HG03520 (cell line): ENCODE measurements at regions not wholly inside any gene's neighbourhood (a gene's known extent, or its start where the extent isn't known, plus 50 kb on each side); places are given as distances from the start of the nearest gene placed in this dataset.

ENCODE experiments used
- ATAC-seq: cut with Tn5 transposase; IDR thresholded peaks from one replicate; pipeline ENCODE4 v1.9.1; 2021; ENCODE audit warnings: mild to moderate bottlenecking, moderate library complexity; ENCODE audit not compliant: unreplicated experiment

DNA sequence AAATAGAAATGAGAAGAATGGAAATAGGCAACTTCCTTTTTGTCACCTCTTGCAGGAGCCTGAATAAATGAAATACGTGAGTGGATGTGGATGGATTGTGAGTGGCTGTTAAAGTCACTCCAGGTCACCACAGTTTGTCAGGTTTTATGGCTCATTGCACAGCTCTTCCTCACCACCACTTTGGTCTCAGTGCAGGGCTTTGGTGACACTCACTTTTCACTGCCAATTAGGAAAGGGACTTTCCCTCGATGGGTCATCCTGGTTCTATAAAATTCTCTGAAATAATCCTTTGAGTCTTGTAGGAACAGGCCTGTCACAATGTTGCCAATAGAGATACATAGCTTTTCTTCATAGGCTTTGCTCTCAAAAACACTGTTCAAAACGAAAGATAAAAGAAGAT, 172.4 kb upstream of the C11orf87 start:
- no peak for ATAC-seq

DNA sequence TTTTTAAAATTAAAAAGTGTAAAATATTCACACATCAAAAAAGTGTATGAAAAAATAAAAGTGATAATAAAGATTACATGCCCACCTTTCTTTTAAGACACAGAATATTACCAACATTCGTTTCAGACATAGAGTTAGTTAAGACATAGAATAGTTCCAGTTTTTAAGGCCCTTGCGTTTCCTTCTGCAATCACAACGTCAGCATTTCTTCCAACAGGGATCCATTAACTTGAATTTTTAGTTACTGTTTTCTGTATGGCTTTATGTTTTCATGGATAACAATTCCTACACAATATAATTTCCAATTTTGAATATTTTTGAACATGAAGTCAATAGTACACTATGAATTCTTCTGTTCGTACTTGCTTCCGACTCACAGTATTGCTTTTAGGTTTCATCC, 170.8 kb upstream of the C11orf87 start:
- ATAC-seq: no peak

DNA sequence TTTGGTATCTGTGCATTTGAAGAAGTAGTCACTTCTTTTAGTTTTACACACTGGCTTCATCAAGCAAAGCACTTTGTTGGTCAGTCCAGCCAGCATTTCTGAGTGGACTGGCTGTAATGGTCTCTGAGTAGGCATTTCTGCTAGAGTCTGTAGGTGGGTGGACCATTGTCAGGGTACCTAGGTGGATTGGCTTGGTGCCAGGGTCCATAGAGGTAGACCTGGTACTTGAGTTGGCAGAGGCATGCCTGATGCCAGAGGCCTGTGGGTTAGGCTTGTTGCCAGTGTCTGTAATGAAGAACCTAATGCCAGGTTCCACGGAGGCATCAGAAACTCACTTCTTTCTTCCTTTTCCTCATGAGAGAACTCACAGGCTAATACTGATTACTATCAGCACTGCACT, 157.9 kb upstream of the C11orf87 start:
- ATAC-seq: no peak

DNA sequence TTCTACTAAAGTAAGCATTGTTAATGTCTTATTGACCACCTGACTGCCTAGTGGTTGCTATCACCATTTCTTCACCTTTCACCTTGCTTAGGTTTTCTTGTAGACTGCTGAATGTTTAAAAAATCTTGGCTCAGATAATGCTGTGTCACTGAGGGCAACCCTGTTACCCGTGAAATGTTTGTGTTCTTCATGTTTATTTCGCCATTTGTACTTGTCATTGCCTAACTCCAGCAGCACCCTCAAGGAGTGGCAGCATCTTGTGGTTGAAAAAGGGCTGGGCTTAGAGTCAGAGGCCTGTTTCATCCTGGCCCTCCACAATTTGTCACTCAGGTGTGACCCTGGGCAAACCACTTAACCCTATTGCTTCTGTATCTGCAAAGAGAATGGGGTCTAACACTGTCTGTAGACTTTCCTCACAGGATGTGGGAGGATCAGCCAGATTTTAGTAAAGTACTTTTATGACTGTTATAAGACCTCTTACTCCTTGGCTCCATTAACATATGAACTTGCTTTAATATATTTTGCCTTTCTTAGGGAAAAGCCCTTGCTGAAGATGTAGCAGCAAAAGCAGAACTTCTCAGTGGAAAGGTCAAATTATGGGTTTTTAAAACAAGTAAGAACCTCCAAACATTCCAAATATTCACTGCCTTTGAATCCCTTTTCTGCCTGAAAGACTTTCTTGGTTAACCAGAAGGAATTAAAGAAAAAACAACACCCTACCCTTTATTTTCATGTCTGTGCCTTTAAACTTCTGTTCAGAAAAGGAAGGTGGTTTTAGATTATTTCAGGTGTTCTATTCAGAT, 154.5 kb upstream of the C11orf87 start:
- ATAC-seq: no peak

DNA sequence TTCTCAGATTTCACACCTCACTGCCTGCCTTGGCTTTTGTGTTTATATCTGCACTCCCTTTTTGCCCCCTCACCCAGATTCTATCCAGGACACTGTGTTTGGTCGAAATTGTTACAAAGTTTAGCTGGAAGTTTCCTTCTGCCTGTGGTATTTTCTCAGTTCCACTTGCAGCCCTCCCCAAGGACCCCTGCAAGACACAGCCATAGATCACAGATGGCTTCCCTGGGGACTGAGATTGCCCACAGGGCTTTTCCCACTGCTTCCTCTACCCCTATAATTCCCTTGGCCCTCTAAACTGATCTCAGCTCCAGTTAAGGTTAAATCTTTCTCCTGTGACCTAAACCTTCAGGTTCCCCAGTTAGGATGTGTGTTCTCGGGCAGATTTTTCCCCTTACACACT, 146.1 kb upstream of the C11orf87 start:
- no peak for ATAC-seq

DNA sequence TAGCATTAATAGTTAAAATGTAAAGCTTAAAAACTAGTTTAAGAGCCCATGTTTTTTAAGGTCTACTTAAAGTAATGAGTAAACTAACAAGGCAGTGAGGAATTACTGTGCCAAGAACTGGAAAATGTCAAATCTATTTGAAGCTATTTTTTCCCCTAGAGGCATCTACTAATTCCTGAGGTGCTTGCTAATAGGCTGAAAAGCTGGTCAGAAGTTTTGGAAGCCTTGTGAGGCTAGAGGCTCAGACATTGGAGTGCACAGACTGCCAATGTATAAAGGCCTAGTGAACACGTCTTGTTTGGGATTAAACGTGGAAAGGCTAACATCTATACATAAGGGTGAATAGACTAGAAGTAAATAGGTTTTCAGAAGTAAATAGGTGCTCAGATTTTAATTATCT, 136.5 kb upstream of the C11orf87 start:
- no peak for ATAC-seq

DNA sequence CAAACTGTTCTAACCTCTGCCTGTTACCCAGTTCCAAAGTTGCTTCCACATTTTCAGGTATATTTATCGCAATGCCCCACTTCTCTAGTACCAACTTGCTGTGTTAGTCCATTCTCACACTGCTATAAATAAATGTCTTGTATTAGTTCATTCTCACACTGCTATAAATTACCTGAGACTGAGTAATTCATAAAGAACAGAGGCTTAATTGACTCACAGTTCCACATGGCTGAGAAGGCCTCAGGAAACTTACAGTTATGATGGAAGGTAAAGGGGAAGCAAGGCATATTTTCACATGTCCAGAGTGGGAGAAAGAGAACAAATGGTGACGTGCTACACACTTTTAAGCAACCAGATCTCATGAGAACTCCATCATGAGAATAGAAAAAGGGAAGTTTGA, 130.4 kb upstream of the C11orf87 start:
- no peak for ATAC-seq

DNA sequence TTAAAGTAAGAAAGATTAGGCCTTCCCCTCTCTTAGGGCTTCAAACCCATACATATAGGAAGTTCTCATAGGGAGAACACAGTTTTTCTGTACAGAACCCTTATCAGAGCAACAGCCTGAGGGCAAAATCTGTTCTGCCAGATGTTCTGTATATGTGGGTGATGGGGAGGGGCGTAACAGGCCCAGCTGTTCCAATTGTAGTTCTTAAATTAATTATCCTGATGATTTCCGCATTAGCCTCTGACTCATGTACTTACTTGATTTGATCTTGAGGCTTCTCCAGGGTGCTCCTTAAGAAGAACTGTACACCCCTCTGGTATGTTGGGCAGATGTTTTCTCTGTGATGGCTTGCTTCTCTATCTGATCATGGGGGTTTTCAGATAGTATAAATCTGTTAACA, 123.1 kb upstream of the C11orf87 start:
- ATAC-seq: no peak

DNA sequence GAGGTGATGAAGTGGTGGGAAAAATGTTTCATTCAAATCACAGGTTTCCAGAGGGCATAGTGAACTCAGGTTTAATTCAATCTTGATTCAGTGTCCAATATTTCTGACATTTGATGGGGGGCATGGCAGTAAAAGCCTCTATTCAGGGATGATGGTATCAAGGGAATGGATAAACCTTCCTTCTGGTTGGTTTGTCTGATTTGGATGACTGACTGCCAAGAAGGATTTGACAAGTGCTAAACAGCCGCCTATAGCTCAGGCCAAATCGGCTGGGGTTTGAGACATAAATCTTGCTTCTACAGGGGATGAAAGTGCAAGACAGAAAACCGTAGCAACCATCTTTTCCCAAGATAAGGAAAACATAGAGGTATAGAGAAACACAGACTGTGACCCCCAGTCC, 121.8 kb upstream of the C11orf87 start:
- ATAC-seq: no peak

DNA sequence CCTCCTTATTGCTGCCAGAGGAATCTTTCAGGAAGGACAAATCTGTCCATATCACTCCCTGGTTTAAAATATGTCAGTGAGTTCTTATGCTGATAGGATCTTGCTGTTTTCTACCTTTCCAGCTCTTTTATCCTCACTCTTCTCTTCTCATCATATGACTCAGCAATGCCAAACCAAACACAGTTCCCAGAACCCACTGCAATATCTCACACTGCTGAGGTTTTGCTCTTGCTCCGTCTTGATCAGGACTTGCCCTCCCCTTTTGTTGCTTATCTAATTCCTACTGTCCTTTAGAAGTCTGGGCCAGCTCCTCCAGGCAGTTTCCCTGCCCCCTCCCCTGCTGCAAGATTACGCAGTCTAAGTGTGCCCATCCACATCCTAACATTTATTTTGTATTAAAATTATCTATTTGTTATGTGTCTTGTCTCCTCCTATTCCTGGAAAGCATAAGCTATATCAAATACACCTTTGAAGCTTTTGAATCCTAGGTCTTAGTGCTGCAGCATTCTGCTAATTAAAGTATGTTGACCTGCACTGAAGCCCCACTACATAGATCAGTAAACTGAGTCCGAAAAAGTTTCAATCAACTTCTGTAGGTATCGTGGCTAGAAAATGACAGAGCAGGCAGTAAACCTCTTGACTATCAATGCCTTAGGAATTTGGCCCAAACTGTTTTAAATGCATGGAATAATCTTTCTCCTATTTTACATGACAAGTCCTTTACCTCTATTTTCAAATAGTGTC, 119.2 kb upstream of the C11orf87 start:
- ATAC-seq: no peak

DNA sequence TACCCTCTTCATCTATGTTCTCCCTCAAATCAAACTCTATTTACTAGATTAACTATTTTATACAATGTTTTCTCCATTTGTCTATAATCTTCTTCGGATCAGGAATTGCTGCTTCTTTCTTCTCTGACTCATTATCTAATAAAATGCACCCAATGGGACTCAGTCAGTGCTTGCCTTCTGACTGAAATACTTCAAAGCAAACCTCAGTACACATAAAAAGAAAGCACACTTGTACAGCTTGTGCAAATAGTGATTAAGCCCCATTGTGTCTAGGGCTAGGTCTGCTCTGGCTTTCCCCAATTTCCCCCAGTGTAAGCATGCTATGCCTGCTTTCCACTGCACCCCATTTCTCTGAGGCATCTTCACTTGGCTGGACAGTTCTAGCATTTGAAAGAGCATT, 118.6 kb upstream of the C11orf87 start:
- no peak for ATAC-seq

DNA sequence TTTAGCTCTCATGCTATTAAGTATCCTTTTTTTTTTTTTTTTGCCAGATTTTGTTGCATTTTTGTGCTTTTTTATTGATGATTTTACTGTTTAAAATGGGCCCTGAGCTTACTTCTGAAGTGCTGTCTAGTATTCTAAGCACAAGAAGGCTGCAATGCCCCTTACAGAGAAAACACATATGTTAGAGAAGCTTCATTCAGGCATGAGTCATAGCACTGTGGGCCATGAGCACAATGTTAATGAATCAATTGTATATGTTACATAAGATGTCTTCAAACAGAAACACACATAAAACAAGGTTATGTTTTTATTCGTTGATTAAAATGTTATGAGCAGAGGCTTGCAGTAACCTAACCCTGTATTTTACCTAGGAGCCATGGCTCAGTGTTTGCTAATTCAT, 117.8 kb upstream of the C11orf87 start:
- ATAC-seq: no peak

DNA sequence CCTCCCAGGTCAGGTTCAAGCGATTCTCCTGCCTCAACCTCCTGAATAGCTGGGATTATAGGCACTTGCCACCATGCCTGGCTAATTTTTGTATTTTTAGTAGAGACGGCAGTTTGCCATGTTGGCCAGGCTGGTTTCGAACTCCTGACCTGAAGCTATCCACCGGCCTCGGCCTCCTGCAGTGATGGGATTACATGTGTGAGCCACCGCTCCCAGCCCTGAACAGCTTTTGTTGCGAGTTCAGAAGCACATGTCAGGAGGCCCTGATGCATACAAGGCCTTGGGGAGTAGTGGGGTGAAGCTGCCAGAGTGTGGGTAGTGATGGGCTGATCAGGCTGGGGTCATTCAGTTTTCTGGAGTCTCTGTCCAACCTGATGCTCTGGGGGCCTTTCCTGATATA, 117.0 kb upstream of the C11orf87 start:
- no peak for ATAC-seq

DNA sequence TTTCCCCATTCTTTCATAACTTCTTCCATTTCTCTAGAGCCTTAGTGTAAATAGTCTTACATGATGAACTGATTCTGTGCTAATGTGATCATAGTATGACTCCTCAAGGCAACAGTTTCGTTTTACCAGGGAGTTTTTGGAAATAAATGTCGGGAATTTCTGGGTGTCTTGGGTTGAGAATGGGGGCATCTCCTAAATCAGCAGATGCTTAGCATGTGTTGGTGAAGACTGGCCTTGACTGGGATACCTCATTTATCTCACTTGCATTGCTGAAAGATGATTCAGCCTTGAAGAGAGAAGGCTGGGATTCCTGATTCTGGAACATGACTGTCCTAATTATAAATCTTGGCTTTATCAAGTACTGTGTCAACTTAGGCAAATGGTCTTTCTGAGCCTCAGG, 115.7 kb upstream of the C11orf87 start:
- no peak for ATAC-seq

DNA sequence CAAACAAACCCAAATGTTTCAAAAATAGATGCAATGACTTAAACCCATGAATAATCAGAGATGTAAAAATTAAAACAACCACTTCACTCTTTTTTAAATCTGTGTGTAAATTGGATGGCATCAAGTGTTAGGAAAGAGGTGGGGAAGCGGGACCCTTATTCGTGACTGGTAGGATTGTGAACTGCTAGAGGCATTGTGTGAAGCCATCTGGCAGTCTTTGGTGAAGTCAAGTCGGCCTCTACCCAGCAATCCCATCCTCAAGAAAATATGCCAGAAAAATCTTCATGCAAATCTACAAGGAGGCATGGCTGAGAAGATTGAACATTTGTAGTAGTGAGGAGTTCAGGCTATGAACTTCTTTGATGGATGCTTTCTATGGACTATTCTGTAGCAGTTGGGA, 114.6 kb upstream of the C11orf87 start:
- ATAC-seq: no peak

DNA sequence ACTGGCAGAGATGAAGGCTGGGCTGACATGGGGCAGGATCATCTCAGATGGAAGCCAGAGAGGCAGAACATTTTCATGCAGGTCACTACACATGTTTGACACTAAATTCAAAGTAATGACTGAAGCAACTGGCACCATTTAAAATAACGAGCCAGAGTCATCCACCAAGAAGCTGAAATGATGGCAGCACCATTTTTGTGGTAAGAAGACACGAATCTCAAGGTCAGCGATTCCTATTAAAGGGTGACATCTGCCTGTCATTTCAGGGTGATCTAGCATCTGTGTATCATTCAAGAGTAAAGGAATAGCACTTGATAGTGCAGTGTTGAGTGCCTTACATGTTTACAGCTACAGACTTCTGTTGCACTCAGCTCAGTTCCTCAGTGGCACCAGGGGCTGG, 113.4 kb upstream of the C11orf87 start:
- no peak for ATAC-seq

DNA sequence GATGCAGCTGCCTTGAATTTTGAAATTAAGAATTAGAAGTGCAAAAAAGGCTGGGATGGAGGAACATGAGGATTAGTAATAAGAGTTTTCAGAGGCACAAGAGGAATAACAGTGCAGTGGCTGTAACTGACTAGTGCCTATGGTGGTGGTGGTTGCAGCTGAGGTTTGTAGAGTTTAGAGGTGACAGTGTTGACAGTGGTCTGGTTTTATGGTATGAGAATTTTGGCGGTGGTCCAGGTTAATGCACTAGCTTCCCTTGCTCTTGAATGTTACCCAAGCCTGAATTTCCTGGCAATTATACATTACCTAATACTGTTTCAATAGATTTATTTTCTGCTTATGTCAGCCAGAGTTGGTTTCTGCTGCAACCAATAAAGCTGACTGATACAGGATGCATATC, 112.8 kb upstream of the C11orf87 start:
- ATAC-seq: no peak

DNA sequence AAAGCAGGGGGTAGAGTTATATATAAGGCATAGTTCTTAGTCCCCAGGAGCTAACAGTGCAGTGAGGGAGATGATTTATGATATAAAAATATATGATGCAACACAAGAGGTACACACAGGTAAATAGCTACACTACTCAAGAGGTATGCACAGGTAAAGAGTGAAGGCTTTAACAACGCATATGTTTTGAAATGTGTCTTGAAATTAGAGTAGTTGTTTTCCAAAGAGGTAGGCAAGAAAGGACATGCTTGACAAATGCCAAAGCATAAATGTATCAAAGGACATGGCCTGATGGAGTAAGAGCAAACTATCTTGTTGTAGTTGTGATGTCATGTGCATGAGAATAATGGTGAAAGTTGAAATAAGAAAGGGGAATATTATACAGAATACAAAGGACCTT, 104.3 kb upstream of the C11orf87 start:
- no peak for ATAC-seq

DNA sequence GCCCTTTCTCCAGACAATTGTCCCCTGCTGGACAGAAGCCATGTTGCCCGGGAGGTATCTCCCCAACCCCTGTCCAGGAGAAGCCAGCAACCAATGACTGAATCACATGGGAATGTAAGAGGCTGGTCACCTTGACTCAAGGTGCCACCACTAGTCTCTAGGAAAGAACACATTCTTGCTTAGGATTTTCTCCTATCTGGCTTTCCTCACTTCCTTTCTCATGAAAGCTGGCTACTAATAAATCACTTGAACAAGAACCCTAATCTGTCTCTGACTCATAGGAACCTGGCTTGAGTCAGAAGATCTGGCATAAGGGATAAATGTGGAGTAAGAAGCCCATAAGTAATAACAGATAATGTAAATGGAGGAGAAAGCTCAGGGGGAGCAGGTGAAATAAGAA, 101.4 kb upstream of the C11orf87 start:
- ATAC-seq: no peak

DNA sequence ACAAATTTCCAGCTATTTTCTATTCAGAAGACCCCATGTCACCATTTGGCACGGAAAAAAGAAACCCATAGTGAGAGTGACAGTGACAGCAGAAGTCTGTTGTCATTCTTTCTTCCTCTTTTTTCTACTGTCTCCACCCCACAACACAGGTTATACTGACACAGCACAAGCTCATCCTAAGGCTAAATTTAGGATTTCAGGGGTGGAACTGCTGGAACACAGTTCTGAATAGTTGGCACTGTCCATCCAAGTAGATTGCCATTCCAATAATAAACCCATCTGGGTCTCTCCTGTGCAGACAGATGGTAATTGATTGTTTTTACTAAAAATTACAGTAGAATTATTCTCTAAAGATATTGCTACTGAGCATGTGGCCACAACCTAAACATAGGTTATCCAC, 95.2 kb upstream of the C11orf87 start:
- no peak for ATAC-seq

DNA sequence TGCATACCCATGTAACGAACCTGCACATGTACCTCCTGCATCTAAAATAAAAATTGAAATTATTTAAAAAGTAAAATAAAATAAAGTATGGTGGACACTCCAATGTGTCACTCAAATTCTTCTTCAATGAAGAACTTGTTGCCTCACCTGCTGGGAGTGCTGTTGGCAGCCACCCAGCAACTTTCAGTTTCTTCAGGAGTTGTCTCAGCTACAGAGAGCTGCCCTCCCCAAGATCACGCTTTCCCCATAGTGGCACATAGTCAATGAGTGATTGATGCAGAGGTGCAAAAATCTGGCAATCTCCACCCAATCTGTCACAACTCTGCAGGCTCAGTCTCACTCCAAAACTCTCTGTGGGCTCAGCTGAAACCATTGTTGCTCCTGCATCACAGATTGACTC, 92.3 kb upstream of the C11orf87 start:
- ATAC-seq: no peak

DNA sequence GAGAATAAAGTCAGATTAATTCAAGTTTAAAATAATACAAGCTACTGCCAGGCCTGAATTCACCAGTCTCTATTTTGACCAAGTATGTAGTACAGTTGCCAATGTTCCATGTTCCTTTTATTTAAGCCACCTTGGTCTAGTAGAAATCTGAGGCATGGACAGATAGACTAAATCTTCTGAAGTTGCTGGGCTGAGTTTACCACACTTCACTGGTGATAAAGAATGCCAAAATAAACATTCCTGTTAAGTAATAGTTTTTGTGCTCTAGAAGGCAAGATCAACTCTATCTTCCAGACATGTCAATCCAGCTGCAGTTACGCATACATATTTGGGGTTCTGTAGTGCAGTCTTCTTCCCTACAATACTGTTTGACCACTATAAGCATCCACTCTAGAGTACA, 83.9 kb upstream of the C11orf87 start:
- ATAC-seq: no peak

DNA sequence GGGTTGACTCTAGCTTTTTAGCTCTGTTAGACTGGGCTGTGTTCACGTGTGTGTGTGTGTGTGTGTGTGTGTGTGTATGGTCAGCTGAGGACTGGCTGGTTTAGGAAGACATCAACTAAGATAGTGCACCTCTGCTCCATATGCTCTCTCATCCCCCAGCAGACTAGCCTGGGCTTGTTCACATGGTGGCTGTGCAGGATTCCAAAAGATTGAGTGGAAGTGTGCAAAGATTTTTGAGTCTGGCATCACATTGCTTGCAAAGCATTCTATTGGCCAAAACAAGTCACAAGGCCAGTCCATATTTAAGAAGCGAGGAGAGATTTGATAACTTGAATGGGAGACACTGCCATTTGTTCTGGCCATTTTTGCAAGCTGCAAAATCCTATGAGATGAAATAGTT, 79.7 kb upstream of the C11orf87 start:
- ATAC-seq: no peak
